ENCODE measurements at regions not wholly inside any gene's neighbourhood (a gene's known extent, or its start where the extent isn't known, plus 50 kb on each side); places are given as distances from the start of the nearest gene placed in this dataset.

- Histone ChIP-seq H2BK5ac (ENCODE audit: insufficient read length, low read length) (no peak overlapping the region), H4K91ac (ENCODE audit: insufficient read length, low read depth, low read length) (no peak overlapping the region), H3K18ac (ENCODE audit: insufficient read length, low read depth, low read length) (no peak overlapping the region), H4K8ac (replicated peaks; ENCODE audit: insufficient read length, low read depth, low read length) (no peak overlapping the region), H2AFZ (ENCODE audit: low read length) (no peak overlapping the region), H3K79me1 (ENCODE audit: insufficient read depth, low read depth, low read length, poor library complexity, severe bottlenecking) (no peaks in the 10 kb centered on the region), H2BK12ac (ENCODE audit: insufficient read length, low read depth, low read length) (no peak overlapping the region), H2BK15ac (ENCODE audit: low read depth, low read length) (no peak overlapping the region), H2BK120ac (ENCODE audit: low read depth, low read length, poor library complexity, severe bottlenecking) (no peak overlapping the region), H3K23me2 (ENCODE audit: insufficient read length, low read depth, low read length, poor library complexity, severe bottlenecking) (no peaks in the 10 kb centered on the region), H3K14ac (ENCODE audit: insufficient read depth, low read length) (no peak overlapping the region), H3K9me3 (ENCODE audit: control insufficient read depth, low read depth, low read length) (no peaks in the 10 kb centered on the region), H3K4me1 (ENCODE audit: insufficient read depth, low read length) (no peaks in the 10 kb centered on the region), H4K20me1 (ENCODE audit: control insufficient read depth, insufficient read depth, insufficient read length) (no peaks in the 10 kb centered on the region), H3K27ac (ENCODE audit: insufficient read length, low read depth, low read length) (no peak overlapping the region), H3T11ph (ENCODE audit: low read length) (no peak overlapping the region), H3K4ac (ENCODE audit: low read depth, low read length) (no peak overlapping the region), H3K27me3 (ENCODE audit: insufficient read depth, low read length) (no peaks in the 10 kb centered on the region), H3K23ac (ENCODE audit: insufficient read length, low read depth, low read length) (no peak overlapping the region), H3K4me2 (ENCODE audit: insufficient read depth, insufficient read length, low read length) (no peak overlapping the region), H2BK20ac (ENCODE audit: low read depth, low read length, poor library complexity, severe bottlenecking) (no peak overlapping the region), H3K56ac (ENCODE audit: insufficient read length, low read depth, low read length) (no peak overlapping the region), H3K9ac (ENCODE audit: extremely low read depth, insufficient read length, low read length) (no peak overlapping the region), H4K5ac (ENCODE audit: insufficient read length, low read depth, low read length) (no peak overlapping the region), H2AK5ac (ENCODE audit: insufficient read length, low read length) (no peak overlapping the region), H3K79me2 (ENCODE audit: insufficient read depth, low read length) (no peaks in the 10 kb centered on the region)
- Mint-ChIP-seq H3K27me3 (ENCODE audit: low read depth) (no peaks in the 10 kb centered on the region), H3K36me3 (ENCODE audit: insufficient read depth in 1 of 3, low read depth in 3 of 3) (no peaks in the 10 kb centered on the region; a peak in 1 of 7 replicates), H3K27ac (no peak overlapping the region; a peak in 1 of 7 replicates), H3K4me1 (peaks cover 19 to 26% of the 10 kb centered on the region in 2 experiments), H3K9me3 (no peaks in the 10 kb centered on the region), H3K4me3 (no peak overlapping the region)
- no peak for DNase-seq
- TF ChIP-seq CTCF (conservative IDR thresholded peaks at IDR 0.05): no peak
- WGBS (ENCODE audit: extremely low coverage, insufficient read length, low lambda C conversion rate): no CpG with 5 or more reads among the region's 3 CpGs
Measured at GRCh38 chr2:66805968-66806367, 371.0 kb downstream of the MEIS1 start.

Data from H9 (cell line).